ENCODE measurements at regions not wholly inside any gene's neighbourhood (a gene's known extent, or its start where the extent isn't known, plus 50 kb on each side); places are given as distances from the start of the nearest gene placed in this dataset.

DNA sequence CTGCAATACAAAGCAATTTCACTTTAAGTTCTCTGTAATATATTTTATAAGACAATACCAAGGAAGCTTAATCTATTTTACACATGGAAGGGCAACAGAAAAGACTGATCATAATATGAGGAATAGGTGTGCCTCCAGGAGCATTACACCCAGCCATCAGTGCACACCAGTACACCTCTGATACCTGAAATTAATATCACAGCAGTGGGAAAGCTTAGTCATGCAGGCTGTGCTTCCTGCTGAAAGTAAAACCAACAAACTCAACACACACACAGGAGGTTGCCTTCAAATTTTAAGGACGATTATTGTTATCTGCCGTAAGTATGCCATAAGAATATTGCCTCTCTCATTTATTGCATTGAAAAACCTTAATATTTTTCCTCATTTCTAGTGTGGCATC, 1119.1 kb upstream of the TENM4 start:
- H3K27ac Mint-ChIP-seq: no peak overlapping the region
- H3K4me3 Mint-ChIP-seq: no peak overlapping the region
- no peaks in the 10 kb centered on the region for H3K27me3 Mint-ChIP-seq
- peaks cover 0 to 6% (median 1%) of the 10 kb centered on the region in 3 donors for H3K9me3 Mint-ChIP-seq
- H3K4me1 Mint-ChIP-seq: no peaks in the 10 kb centered on the region
- no peaks in the 10 kb centered on the region for H3K36me3 Mint-ChIP-seq

DNA sequence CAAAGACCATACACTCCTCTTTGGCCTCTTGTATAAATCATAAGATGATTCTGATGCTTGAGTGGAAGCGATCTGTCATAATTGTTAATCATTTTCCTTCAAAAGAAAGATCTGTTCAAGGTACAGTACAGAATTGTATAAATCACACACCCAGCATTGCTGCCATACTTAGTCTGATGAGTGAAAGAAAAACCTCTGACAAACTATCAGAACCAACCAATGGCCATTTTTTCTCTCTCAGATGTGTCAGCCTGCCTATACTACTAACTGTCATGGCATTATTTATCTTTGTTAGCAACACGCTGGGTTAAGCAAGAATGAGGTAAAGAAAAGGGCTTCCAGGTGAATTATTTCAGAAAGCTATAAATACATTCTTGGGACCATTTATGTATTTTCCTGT, 1112.7 kb upstream of the TENM4 start:
- Mint-ChIP-seq H3K36me3 (no peaks in the 10 kb centered on the region), H3K27ac (no peak overlapping the region), H3K9me3 (peaks cover 2 to 22% (median 5%) of the 10 kb centered on the region in 3 donors), H3K4me1 (no peaks in the 10 kb centered on the region), H3K27me3 (no peaks in the 10 kb centered on the region), H3K4me3 (no peak overlapping the region)

- Mint-ChIP-seq H3K27me3 (no peaks in the 10 kb centered on the region), H3K9me3 (peaks cover 0 to 3% (median 2%) of the 10 kb centered on the region in 3 donors), H3K36me3 (no peaks in the 10 kb centered on the region), H3K4me1 (no peaks in the 10 kb centered on the region), H3K27ac (no peak overlapping the region), H3K4me3 (no peak overlapping the region)
These were observed 1101.9 kb upstream of the TENM4 start for GRCh38 chr11:80542704-80543103.

- Mint-ChIP-seq H3K27ac (no peak overlapping the region), H3K36me3 (no peaks in the 10 kb centered on the region), H3K9me3 (peaks cover 0 to 2% (median 0%) of the 10 kb centered on the region in 3 donors), H3K4me3 (no peak overlapping the region), H3K27me3 (no peaks in the 10 kb centered on the region), H3K4me1 (no peaks in the 10 kb centered on the region)
These were observed 1097.2 kb upstream of the TENM4 start for GRCh38 chr11:80538040-80538439.

DNA sequence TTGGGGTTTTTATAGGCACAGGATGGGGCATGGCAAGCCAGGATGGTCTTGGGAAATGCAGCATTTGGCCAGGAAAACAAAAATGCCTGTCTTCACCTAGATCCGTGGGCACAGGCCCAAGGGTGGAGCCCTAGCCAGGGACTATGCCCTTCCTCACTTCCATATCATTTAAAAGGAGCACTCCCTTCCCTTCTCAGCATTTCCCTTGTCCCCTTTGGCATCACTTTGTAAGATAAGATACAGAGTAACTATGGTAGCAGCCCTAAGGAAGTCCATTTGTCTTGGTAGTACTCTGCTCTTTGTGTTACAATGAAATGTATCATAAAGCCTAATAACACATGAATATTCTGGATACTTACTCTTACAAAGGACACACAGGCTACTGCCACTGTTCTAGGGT, 1092.6 kb upstream of the TENM4 start:
- Mint-ChIP-seq H3K4me3 (no peak overlapping the region), H3K9me3 (peaks cover 0 to 4% (median 0%) of the 10 kb centered on the region in 3 donors)

DNA sequence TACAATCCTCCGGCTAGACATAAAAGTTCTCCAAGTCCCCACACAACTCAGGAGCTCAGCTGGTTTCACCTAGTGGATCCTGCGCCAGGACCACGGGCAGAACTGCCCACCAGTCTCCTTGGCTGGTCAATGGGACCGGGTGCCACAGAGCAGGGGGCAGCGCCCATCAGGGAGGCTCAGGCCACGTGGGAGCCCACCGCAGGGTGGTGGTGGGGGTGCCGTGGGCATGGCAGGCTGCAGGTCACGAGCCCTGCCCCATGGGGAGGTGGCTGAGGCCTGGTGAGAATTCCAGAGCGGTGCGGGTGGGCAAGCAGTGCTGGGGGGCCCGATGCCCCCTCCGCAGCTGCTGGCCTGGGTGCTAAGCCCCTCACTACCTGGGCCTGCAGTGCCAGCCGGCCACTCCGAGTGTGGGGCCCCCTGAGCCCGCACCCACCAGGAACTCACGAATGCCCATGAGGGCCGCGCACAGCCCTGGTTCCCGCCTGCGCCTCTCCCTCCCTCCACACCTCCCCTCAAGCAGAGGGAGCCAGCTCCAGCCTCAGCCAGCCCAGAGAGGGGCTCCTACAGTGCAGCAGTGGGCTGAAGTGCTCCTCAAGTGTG, 1091.9 kb upstream of the TENM4 start:
- H3K27ac Mint-ChIP-seq: no peak overlapping the region
- no peaks in the 10 kb centered on the region for H3K27me3 Mint-ChIP-seq
- no peaks in the 10 kb centered on the region for H3K36me3 Mint-ChIP-seq
- H3K9me3 Mint-ChIP-seq: peaks cover 0 to 4% (median 0%) of the 10 kb centered on the region in 3 donors
- no peak overlapping the region for H3K4me3 Mint-ChIP-seq
- H3K4me1 Mint-ChIP-seq: no peaks in the 10 kb centered on the region

More for the DNA sequence above, 1092.6 kb upstream of the TENM4 start:
- Mint-ChIP-seq H3K4me1 (no peaks in the 10 kb centered on the region), H3K27me3 (no peaks in the 10 kb centered on the region), H3K27ac (no peak overlapping the region), H3K36me3 (no peaks in the 10 kb centered on the region)

DNA sequence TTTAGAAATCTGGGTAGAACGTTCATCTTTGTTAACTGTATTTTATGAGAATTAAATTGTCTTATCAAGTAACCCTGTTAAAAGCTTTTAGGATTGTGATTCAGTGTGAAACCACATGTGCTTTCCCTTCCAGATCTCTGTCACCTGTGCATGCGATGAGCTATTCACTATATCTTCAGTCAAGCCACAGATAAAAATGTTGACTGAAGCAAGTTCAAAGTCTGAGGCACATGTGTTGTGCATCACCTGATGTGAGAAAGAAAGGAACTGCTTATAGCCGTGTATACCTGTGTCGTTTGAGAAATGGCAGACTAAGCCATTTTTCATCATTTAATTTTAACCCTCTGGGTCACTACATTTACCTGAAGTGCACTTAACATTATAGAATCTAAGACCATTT, 1088.9 kb upstream of the TENM4 start:
- Mint-ChIP-seq H3K9me3 (peaks cover 0 to 4% (median 0%) of the 10 kb centered on the region in 3 donors), H3K27ac (no peak overlapping the region), H3K4me3 (no peak overlapping the region), H3K36me3 (no peaks in the 10 kb centered on the region), H3K4me1 (no peaks in the 10 kb centered on the region), H3K27me3 (no peaks in the 10 kb centered on the region)

DNA sequence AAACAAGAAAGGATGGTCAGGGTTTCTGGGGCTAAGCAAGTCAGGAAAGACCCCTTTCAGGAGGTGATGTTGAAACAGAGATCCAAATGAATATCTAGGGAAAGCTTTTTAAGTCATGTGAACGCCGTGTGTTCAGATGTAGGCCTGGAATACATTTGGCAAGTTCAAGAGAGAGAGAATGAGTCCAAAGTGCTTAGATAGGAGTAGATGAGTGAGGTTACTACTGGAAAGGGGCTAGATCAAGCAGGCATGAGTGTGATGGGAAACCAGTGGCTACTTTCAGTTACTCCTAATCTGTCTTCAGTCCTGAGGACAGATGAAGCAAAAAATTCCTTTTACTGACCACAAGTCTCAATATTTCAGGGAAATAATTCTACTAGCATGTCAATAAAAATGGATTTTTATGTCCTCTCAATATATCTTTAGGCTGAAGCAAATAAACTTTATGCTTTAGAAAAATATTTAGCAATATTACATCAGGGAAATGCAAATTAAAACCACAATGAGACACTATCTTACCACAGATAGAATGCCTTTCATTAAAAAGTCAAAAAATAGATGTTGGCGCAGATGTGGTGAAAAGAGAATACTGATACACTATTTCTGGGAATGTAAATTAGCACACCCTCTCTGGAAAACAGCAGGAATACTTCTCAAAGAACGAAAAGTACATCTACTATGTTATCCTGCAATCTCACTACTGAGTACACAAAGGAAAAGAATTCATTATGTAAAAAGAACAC, 1085.0 kb upstream of the TENM4 start:
- H3K4me1 Mint-ChIP-seq: no peaks in the 10 kb centered on the region
- H3K27me3 Mint-ChIP-seq: no peaks in the 10 kb centered on the region
- H3K36me3 Mint-ChIP-seq: no peaks in the 10 kb centered on the region
- peaks cover 0 to 4% (median 0%) of the 10 kb centered on the region in 3 donors for H3K9me3 Mint-ChIP-seq
- H3K27ac Mint-ChIP-seq: no peak overlapping the region
- no peak overlapping the region for H3K4me3 Mint-ChIP-seq

DNA sequence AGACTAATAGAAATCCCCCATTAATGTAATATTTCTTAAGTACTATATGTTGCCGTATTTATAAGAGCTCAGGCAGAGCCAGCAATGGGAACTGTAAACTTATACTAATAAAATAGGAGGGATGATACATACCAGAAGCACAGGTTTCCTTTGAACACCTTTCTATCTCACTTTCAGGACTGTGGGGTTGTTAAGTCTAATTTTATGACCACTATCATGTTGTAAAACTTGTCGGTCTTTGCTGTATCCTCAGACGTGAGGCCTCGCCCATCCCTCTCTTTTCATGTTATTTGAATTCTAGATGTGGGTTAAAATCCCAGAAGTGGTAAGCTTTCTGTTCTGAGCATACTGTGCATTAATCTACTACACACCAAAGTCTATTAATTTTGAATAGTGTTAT, 1083.5 kb upstream of the TENM4 start:
- Mint-ChIP-seq H3K4me3 (no peak overlapping the region), H3K27ac (no peak overlapping the region), H3K4me1 (no peaks in the 10 kb centered on the region), H3K36me3 (no peaks in the 10 kb centered on the region), H3K27me3 (no peaks in the 10 kb centered on the region), H3K9me3 (peaks cover 0 to 3% (median 0%) of the 10 kb centered on the region in 3 donors)

DNA sequence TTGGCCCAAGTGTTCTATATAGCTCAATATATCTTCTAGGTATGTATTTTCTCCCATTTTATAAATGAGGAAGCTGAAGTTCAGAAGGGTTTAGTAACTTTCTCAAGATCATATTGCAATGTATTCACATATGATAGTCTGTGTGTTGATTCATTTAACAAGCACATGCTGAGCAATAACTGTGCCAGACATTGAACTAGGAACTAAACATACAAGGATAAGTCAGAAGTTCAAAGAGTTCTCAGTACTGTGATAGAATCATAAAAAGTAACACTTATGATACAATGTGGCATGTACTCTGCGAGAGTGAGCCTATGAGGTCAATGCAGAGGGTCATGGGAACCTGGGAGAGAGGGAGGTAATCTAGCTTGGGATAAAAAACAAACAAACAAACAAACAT, 1082.2 kb upstream of the TENM4 start:
- Mint-ChIP-seq H3K4me1 (no peaks in the 10 kb centered on the region), H3K4me3 (no peak overlapping the region)

GRCh38 chr11:80521592-80521991, 1080.8 kb upstream of the TENM4 start:
- Mint-ChIP-seq H3K27ac (no peak overlapping the region), H3K36me3 (no peaks in the 10 kb centered on the region), H3K9me3 (peaks cover 0 to 4% (median 3%) of the 10 kb centered on the region in 3 donors), H3K4me1 (no peaks in the 10 kb centered on the region), H3K4me3 (no peak overlapping the region), H3K27me3 (peaks cover 2% of the 10 kb centered on the region)

More for the DNA sequence above, 1082.2 kb upstream of the TENM4 start:
- no peaks in the 10 kb centered on the region for H3K27me3 Mint-ChIP-seq
- H3K9me3 Mint-ChIP-seq: peaks cover 0 to 2% (median 2%) of the 10 kb centered on the region in 3 donors
- H3K27ac Mint-ChIP-seq: no peak overlapping the region
- H3K36me3 Mint-ChIP-seq: no peaks in the 10 kb centered on the region

- H3K27me3 Mint-ChIP-seq: peaks cover 2% of the 10 kb centered on the region
- H3K9me3 Mint-ChIP-seq: peaks cover 0 to 4% (median 3%) of the 10 kb centered on the region in 3 donors
- H3K4me3 Mint-ChIP-seq: no peak overlapping the region
- H3K36me3 Mint-ChIP-seq: no peaks in the 10 kb centered on the region
- no peaks in the 10 kb centered on the region for H3K4me1 Mint-ChIP-seq
- H3K27ac Mint-ChIP-seq: no peak overlapping the region
These were observed 1079.7 kb upstream of the TENM4 start for GRCh38 chr11:80520507-80520887.

GRCh38 chr11:80519596-80520506, 1079.0 kb upstream of the TENM4 start:
- Mint-ChIP-seq H3K27me3 (peaks cover 2% of the 10 kb centered on the region), H3K4me3 (no peak overlapping the region), H3K36me3 (no peaks in the 10 kb centered on the region), H3K9me3 (peaks cover 0 to 4% (median 3%) of the 10 kb centered on the region in 3 donors), H3K4me1 (no peaks in the 10 kb centered on the region), H3K27ac (no peak overlapping the region)

GRCh38 chr11:80517701-80518100, 1076.9 kb upstream of the TENM4 start:
- no peaks in the 10 kb centered on the region for H3K4me1 Mint-ChIP-seq
- H3K9me3 Mint-ChIP-seq: peaks cover 3 to 4% (median 4%) of the 10 kb centered on the region in 3 donors
- peaks cover 2% of the 10 kb centered on the region for H3K27me3 Mint-ChIP-seq
- H3K27ac Mint-ChIP-seq: no peak overlapping the region
- H3K4me3 Mint-ChIP-seq: no peak overlapping the region
- no peaks in the 10 kb centered on the region for H3K36me3 Mint-ChIP-seq

- Mint-ChIP-seq H3K27ac (peak overlapping the region in 1 of 3 donors; percentile 1), H3K4me1 (no peaks in the 10 kb centered on the region), H3K36me3 (no peaks in the 10 kb centered on the region), H3K27me3 (peaks cover 2% of the 10 kb centered on the region), H3K4me3 (no peak overlapping the region), H3K9me3 (peaks cover 3 to 4% (median 4%) of the 10 kb centered on the region in 3 donors)
These were observed 1074.3 kb upstream of the TENM4 start for GRCh38 chr11:80515097-80515496.

Data from IgD-negative memory B cell (primary cell).